ENCODE measurements at regions not wholly inside any gene's neighbourhood (a gene's known extent, or its start where the extent isn't known, plus 50 kb on each side); places are given as distances from the start of the nearest gene placed in this dataset.
"Not testable (repeated sequence)": the region's sequence is repeated elsewhere in the genome, so short reads cannot be mapped to it uniquely, and the experiment has no call there.

GRCh38 chr14:37695866-37696265 is 100.4 kb downstream of the TTC6 start:
- H3K4me1 ChIP-seq = peaks cover 7% of the 10 kb centered on the region
- in situ Hi-C loops (cut with MboI; ENCODE audit: low sequenced_read_pairs) = no loop called here
- no peak overlapping the region for H3K4me3 ChIP-seq
- no peaks in the 10 kb centered on the region for H3K36me3 ChIP-seq (replicated peaks)
- DNase-seq (ENCODE audit: low spot score in 2 of 2) = no peak
- H3K9me3 ChIP-seq = 0 out of 2 replicates have a peak, but pooled peaks cover 3% of the 10 kb centered on the region
- H3K27me3 ChIP-seq (ENCODE audit: low read depth) = no peaks in the 10 kb centered on the region

GRCh38 chr14:37697489-37698121 is 102.2 kb downstream of the TTC6 start:
- in situ Hi-C loops (cut with MboI; ENCODE audit: low sequenced_read_pairs) = no loop called here
- H3K36me3 ChIP-seq (replicated peaks) = no peaks in the 10 kb centered on the region
- 0 out of 2 replicates have a peak, but pooled peaks cover 3% of the 10 kb centered on the region for H3K9me3 ChIP-seq
- DNase-seq (ENCODE audit: low spot score in 2 of 2) = no peak
- H3K4me3 ChIP-seq = no peak overlapping the region
- no peaks in the 10 kb centered on the region for H3K27me3 ChIP-seq (ENCODE audit: low read depth)
- peaks cover 7% of the 10 kb centered on the region for H3K4me1 ChIP-seq

- no peaks in the 10 kb centered on the region for H3K36me3 ChIP-seq (replicated peaks)
- in situ Hi-C loops (cut with MboI; ENCODE audit: low sequenced_read_pairs) = no loop called here
- H3K9me3 ChIP-seq = 0 out of 2 replicates have a peak, but pooled peaks cover 3% of the 10 kb centered on the region
- no peak for DNase-seq (ENCODE audit: low spot score in 2 of 2)
- H3K27me3 ChIP-seq (ENCODE audit: low read depth) = no peaks in the 10 kb centered on the region
- H3K4me3 ChIP-seq = no peak overlapping the region
- peaks cover 7% of the 10 kb centered on the region for H3K4me1 ChIP-seq
Measured at GRCh38 chr14:37698840-37699777, 103.7 kb downstream of the TTC6 start.

GRCh38 chr14:37707716-37708115 is 112.3 kb downstream of the TTC6 start:
- H3K4me1 ChIP-seq = peaks cover 16% of the 10 kb centered on the region
- DNase-seq (ENCODE audit: low spot score in 2 of 2) = no peak
- in situ Hi-C loops (cut with MboI; ENCODE audit: low sequenced_read_pairs) = no loop called here
- no peaks in the 10 kb centered on the region for H3K27me3 ChIP-seq (ENCODE audit: low read depth)
- H3K9me3 ChIP-seq = no peaks in the 10 kb centered on the region
- no peak overlapping the region for H3K4me3 ChIP-seq
- no peaks in the 10 kb centered on the region for H3K36me3 ChIP-seq (replicated peaks)

DNA sequence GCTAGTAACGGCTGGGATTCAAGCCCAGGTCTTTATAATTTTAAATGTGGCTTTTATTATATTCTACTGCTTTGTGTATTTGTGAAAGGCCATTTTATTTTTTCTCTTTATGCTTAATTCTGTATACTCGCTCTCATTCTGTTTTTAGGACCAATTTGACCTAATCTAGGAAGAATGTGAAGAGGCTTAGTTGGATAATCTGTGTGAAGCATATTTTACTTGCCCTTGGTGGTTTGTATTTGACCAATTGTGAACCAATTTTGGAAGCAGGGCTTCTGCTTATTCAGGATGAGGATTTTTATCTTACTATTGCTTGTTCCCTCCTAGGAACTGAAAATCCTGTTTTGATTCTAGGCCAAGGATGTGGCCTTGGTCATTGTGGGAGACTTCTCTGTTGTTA is 113.1 kb downstream of the TTC6 start:
- no peaks in the 10 kb centered on the region for H3K9me3 ChIP-seq
- peak; percentile 27 to 88 for DNase-seq (ENCODE audit: low spot score in 2 of 2)
- peaks cover 16% of the 10 kb centered on the region for H3K4me1 ChIP-seq
- in situ Hi-C loops (cut with MboI; ENCODE audit: low sequenced_read_pairs) = no loop called here
- H3K36me3 ChIP-seq (replicated peaks) = no peaks in the 10 kb centered on the region
- H3K27me3 ChIP-seq (ENCODE audit: low read depth) = no peaks in the 10 kb centered on the region
- no peak overlapping the region for H3K4me3 ChIP-seq

DNA sequence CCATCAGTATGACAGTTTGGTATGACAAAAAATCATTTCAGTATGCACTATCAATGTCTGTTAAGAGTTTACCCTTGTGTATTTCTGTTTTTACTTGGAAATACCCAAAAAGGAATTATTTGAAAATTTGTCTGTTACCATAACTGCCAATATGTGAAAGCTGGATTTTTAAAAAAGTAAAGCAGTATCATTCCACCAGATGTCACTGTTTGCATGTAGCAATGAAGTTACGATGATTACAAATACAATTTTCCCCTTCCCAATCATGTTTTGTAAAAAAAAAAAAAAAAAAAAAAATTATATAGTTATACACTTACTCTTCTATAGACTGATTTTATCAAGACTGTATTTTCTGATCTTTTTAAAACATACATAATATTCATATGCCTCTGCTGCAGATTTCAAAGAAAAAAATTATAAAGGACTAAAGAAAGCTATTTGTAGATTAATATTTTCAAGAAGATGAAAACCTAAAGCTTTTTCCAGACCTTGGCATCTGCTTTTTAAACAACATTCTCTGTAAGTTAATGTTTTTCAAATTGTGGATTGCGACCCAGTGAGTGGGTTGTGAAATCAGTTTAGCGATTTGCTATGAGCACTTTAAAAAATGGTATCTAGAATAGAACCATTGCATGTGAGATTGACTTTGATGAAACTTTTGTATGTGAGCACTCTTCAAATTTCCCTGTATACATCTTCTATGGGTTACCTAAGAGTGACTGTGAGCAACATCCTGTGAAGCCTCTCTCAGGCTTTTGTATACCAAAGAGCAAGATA is 114.2 kb downstream of the TTC6 start:
- Histone ChIP-seq H3K36me3 (replicated peaks) (no peaks in the 10 kb centered on the region), H3K9me3 (no peaks in the 10 kb centered on the region), H3K4me3 (no peak overlapping the region), H3K27me3 (ENCODE audit: low read depth) (no peaks in the 10 kb centered on the region), H3K4me1 (peaks cover 16% of the 10 kb centered on the region)
- DNase-seq (ENCODE audit: low spot score in 2 of 2) = peak in 1 of 2 experiments; percentile 21
- in situ Hi-C loops (cut with MboI; ENCODE audit: low sequenced_read_pairs) = loop anchor here (5.0 kb wide), 1 partner anchor 163 kb away; no protein-coding TSS in a partner anchor

DNA sequence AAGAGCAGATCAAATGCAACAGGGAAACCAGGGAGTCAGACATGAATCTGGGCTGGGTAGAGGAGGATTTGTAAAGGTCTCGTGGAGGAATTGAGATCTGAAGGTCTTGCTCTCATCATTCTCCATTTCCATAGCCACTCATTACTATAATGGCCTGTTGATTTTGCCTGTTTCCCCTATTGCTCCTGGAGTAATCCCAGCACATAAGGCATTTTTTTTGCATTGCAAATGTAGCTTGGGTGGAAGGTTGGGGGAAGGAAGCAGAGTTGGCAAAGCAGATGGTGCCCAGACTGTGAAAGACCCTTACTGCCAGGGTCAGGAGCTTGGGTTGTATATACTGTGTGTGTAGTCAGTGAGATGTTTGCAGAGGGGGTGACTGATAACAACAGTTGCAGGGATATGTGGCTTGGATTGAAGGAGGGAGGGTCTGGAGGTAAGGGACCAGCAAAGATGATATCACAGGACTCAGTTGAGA is 116.0 kb downstream of the TTC6 start:
- H3K4me1 ChIP-seq = peaks cover 16% of the 10 kb centered on the region
- in situ Hi-C loops (cut with MboI; ENCODE audit: low sequenced_read_pairs) = loop anchor here (5.0 kb wide), 1 partner anchor 161 kb away; no protein-coding TSS in a partner anchor
- H3K4me3 ChIP-seq = no peak overlapping the region
- no peak for DNase-seq (ENCODE audit: low spot score in 2 of 2)
- no peaks in the 10 kb centered on the region for H3K36me3 ChIP-seq (replicated peaks)
- no peaks in the 10 kb centered on the region for H3K27me3 ChIP-seq (ENCODE audit: low read depth)
- no peaks in the 10 kb centered on the region for H3K9me3 ChIP-seq

DNA sequence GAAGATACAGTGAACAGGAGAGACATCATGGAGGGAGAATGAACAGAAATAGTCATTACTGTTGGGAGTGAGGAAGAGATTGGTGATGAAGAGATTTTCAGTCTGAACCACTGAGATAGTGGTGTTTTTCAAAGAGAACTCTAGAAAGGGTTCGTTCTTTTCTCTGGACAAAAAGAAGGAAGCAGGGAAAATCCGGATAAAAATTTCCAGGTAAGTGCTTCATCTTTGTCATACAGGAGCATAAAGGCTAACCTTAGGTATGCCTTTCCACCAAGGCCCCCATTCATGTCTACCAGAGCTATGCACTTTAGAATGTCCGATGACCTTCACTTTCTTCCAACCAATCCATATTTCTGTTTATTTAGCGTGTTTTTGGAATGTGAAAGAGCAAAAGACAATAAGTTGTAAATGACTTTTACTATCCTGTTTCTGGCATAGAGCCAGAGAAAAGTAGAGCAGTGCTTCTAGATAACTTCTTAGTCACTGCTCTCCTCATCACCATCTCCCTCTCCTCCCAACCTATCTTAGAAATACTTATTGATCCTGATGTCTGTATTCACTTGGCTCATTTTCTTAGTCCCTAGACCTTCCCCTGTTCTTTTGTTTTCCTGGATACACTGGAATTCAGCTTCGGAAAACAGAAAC is 116.5 kb downstream of the TTC6 start:
- H3K4me1 ChIP-seq = peaks cover 16% of the 10 kb centered on the region
- no peak for DNase-seq (ENCODE audit: low spot score in 2 of 2)
- H3K9me3 ChIP-seq = no peaks in the 10 kb centered on the region
- H3K36me3 ChIP-seq (replicated peaks) = no peaks in the 10 kb centered on the region
- no peak overlapping the region for H3K4me3 ChIP-seq
- in situ Hi-C loops (cut with MboI; ENCODE audit: low sequenced_read_pairs) = loop anchor here (5.0 kb wide), 1 partner anchor 160 kb away; no protein-coding TSS in a partner anchor
- H3K27me3 ChIP-seq (ENCODE audit: low read depth) = no peaks in the 10 kb centered on the region

DNA sequence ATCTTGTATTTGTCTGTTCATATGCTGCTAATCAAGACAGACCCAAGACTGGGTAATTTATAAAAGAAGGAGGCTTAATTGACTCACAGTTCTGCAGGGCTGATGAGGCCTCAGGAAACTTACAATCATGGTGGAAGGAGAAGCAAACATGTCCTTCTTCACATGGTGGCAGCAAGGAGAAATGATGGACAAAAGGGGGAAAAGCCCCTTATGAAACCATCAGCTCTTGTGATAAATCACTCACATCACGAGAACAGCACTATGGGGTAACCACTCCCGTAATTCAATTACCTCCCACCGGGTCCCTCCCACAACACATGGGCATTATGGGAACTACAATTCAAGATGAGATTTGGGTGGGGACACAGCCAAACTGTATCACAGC is 117.0 kb downstream of the TTC6 start:
- not testable (repeated sequence) for H3K4me3 ChIP-seq; DNase-seq (ENCODE audit: low spot score in 2 of 2); H3K9me3 ChIP-seq; H3K27me3 ChIP-seq (ENCODE audit: low read depth); H3K36me3 ChIP-seq (replicated peaks)
- peaks cover 16% of the 10 kb centered on the region for H3K4me1 ChIP-seq
- in situ Hi-C loops (cut with MboI; ENCODE audit: low sequenced_read_pairs) = loop anchor here (5.0 kb wide), 1 partner anchor 160 kb away; no protein-coding TSS in a partner anchor

DNA sequence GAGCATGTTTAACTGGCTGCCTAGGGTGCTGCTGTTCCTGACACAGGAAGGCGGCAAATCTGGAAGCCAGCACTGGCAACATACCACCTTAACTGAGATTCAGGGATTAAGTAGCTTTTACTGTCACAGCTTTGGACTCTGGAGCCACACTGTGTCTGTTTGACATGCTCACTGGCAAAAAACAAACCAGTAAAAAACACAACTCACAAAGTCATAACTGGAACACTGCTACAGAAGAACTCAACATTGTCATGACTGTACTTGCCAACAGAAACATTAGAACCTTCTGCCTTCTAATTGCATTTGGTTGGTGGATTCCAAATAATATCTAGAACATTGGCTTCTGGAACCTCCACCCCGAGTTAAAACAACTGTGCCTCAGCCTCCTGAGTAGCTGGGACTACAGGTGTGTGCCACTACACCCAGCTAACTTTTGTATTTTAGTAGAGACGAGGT is 117.6 kb downstream of the TTC6 start:
- DNase-seq (ENCODE audit: low spot score in 2 of 2) = no peak
- in situ Hi-C loops (cut with MboI; ENCODE audit: low sequenced_read_pairs) = loop anchor here (5.0 kb wide), 1 partner anchor 159 kb away; no protein-coding TSS in a partner anchor
- H3K4me3 ChIP-seq = no peak overlapping the region
- peaks cover 11% of the 10 kb centered on the region for H3K4me1 ChIP-seq
- no peaks in the 10 kb centered on the region for H3K36me3 ChIP-seq (replicated peaks)
- H3K27me3 ChIP-seq (ENCODE audit: low read depth) = no peaks in the 10 kb centered on the region
- no peaks in the 10 kb centered on the region for H3K9me3 ChIP-seq

DNA sequence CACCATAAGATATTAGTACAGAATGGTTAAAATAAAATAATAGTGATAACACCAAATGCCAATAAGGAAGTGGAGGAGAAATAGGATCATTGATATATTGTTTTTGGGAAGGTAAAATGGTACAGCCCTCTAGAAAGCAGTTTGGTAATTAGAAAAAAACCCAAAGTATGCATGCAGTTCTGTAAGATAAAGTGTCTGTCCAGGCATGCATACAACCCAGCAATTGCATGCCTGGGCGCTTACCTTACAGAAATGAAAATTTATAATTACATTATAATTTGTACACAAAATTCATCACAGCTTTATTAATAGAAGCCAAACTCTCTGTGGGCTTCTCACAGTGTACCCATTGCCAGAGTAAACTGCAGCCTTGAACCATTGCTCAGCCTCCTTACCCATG is 124.7 kb downstream of the TTC6 start:
- Histone ChIP-seq H3K9me3 (no peaks in the 10 kb centered on the region), H3K4me1 (no peaks in the 10 kb centered on the region), H3K4me3 (no peak overlapping the region), H3K27me3 (ENCODE audit: low read depth) (no peaks in the 10 kb centered on the region), H3K36me3 (replicated peaks) (no peaks in the 10 kb centered on the region)
- in situ Hi-C loops (cut with MboI; ENCODE audit: low sequenced_read_pairs) = no loop called here
- no peak for DNase-seq (ENCODE audit: low spot score in 2 of 2)

DNA sequence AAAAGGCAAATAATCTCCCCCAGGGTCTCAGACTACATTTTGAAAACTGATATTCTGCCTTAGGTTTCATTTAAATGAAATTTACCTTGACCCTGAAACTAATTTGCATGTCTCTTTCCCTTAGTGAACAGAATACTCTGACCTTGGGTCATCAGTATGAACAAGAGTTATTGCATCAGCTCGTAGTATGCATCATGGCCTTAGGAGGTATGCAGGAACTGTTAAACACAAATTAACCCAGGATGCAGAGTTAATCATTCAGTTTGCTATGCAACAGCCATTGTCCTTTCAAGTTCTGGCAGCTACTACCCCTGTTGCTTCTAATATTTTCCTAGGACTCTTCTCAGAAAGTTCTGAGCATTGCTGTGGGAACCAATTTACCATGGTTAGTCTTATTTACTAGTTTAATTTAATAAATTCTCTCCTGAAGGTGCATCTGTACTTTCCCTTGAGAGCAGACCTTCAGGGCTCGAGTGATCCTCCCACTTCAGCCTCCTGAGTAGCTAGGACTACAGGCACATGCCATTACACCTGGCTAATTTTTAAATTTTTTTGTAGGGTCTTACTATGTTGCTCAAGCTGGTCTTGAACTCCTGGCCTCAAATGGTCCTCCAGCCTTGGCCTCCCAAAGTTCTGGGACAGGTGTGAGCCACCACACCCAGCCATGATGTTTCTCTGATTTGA is 126.7 kb downstream of the TTC6 start:
- in situ Hi-C loops (cut with MboI; ENCODE audit: low sequenced_read_pairs) = no loop called here
- no peak for DNase-seq (ENCODE audit: low spot score in 2 of 2)
- no peaks in the 10 kb centered on the region for H3K4me1 ChIP-seq
- H3K4me3 ChIP-seq = no peak overlapping the region
- no peaks in the 10 kb centered on the region for H3K36me3 ChIP-seq (replicated peaks)
- H3K9me3 ChIP-seq = no peaks in the 10 kb centered on the region
- H3K27me3 ChIP-seq (ENCODE audit: low read depth) = no peaks in the 10 kb centered on the region
